Right kidney (tissue), 1 donor: ENCODE measurements at regions not wholly inside any gene's neighbourhood (a gene's known extent, or its start where the extent isn't known, plus 50 kb on each side); places are given as distances from the start of the nearest gene placed in this dataset.
"Not testable (repeated sequence)": the region's sequence is repeated elsewhere in the genome, so short reads cannot be mapped to it uniquely, and the experiment has no call there.

ENCODE experiments used
- DNase-seq: peaks from one replicate; pipeline ENCODE4 v3.0.0-alpha.2; 2016

GRCh38 chr3:112736805-112737566 is 96.0 kb upstream of the CCDC80 start:
- no peak for DNase-seq

- DNase-seq, result no peak
Measured at GRCh38 chr3:112736386-112736785, 95.4 kb upstream of the CCDC80 start.

DNA sequence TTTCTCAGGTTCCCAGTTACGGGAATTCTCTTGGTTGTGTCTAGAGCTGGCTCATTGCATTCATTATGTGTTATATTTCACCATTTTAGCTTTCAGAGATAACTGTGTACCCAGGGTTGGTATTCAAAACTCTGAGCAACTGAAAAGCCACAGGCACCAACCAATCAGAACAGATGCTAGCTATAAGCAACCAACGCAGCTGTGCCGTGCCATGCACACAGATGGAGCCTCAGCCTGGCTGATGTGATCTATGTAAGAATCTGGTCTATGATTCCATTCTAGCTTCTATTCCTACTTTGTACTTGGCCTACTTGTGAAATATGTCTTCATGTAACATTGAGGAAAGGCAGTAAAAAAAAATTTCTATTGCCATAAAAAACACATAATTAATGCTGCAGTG is 95.0 kb upstream of the CCDC80 start:
- no peak for DNase-seq

DNA sequence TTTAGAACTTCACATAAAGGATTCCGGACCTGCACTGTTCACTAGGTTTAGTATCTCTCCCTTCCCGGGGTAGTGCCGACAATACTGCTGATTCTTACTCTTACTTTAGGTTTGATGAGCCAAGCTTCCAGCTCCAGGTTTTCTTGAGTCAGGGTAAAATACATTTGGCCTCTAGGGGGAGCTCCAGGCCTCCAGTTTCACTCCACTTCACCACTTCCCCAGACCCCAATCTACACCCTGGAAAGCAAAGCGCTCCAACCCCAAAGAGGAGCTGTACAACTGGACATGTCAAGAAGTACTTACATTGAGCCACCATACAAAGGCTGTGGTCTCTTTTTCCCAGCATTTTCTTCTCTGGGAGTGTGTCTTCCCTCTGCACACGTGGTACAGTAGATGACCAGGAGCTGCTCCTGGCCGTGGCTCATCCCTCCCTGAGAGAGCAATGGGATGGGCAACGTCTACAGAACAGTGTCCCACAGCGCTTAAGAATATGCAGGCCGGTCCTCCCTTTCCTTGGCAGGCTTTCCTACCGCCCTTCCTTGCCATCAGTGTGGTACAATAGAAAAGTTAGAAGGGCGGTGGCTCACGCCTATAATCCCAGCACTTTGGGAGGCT is 93.9 kb upstream of the CCDC80 start:
- peak; percentile 28 for DNase-seq

GRCh38 chr3:112734171-112734570 is 93.2 kb upstream of the CCDC80 start:
- DNase-seq, result no peak

- no peak for DNase-seq
Measured at GRCh38 chr3:112730210-112730609, 89.3 kb upstream of the CCDC80 start.

GRCh38 chr3:112721231-112721630 is 80.3 kb upstream of the CCDC80 start:
- no peak for DNase-seq

GRCh38 chr3:112718967-112719366 is 78.0 kb upstream of the CCDC80 start:
- no peak for DNase-seq

GRCh38 chr3:112718516-112718915 is 77.6 kb upstream of the CCDC80 start:
- no peak for DNase-seq

DNA sequence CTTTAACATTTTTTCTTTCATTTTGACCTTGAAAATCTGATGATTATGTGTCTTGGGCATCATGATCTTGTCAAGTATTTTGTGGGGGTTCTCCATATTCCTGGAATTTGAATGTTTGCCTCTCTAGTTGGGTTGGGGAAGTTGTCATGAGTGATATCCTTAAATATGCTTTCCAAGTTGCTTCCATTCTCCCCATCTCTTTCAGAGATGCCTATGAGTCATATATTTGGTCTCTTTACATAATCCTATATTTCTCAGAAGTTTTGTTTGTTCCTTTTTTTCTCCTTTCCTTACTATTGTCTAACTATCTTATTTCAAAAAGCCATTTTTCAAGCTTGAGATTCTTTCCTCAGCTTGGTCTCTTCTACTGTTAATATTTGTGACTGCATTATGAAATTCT is 69.0 kb upstream of the CCDC80 start:
- DNase-seq, result no peak

DNA sequence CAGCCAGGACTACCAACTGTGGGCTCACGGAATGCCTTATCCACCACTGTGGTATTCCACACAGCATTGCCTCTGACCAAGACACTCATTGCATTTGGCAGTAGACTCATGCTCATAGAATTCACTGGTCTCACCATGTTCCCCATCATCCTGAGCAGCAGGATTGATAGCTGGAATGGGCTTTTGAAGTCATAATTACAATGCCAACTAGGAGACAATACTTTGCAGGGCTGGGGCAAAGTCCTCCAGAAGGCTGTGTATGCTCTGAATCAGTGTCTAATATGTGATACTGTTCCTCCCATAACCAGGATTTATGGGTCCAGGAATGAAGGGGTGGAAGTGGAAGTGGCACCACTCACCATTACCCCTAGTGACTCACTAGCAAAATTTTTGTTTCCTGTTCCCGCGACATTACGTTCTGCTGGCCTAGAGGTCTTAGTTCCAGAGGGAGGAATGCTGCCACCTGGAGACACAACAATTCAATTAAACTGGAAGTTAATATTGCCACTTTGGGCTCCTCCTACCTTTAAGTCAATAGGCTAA is 58.6 kb upstream of the CCDC80 start:
- no peak for DNase-seq

DNA sequence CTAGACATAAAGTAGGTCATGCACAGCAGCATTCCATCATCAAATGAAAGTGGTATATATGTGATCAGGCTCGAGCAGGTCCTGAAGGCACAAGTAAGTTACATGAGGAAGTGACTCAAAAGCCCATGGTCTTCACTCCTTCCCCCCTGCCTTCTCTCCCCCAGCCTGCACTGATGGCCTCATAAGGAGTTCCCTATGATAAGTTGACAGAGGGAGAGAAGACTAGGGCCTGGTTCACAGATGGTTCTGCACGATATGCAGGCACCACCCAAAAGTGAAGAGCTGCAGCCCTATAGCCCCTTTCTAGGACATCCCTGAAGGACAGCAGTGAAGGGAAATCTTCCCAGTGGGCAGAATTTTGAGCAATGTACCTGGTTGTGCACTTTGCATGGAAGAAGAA is 57.5 kb upstream of the CCDC80 start:
- DNase-seq, result not testable (repeated sequence)

DNA sequence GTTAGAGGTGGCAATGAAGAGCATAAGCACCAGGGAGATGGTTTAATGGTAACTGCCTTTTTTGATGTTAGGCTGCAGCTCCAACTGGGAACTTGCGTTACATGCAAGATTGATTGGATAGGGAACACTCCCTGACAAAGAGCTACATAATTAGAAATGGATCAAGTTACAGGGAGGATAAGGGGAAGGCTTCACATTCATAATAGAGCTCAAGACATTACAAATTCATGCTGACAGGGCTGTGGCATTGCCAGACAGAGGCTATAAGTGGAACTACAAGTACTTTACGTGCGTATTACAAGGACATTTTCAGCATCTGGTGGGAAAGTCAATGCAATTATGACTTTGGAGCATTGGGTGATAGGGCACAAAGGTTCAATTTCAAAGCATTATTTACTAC is 55.3 kb upstream of the CCDC80 start:
- not testable (repeated sequence) for DNase-seq

DNA sequence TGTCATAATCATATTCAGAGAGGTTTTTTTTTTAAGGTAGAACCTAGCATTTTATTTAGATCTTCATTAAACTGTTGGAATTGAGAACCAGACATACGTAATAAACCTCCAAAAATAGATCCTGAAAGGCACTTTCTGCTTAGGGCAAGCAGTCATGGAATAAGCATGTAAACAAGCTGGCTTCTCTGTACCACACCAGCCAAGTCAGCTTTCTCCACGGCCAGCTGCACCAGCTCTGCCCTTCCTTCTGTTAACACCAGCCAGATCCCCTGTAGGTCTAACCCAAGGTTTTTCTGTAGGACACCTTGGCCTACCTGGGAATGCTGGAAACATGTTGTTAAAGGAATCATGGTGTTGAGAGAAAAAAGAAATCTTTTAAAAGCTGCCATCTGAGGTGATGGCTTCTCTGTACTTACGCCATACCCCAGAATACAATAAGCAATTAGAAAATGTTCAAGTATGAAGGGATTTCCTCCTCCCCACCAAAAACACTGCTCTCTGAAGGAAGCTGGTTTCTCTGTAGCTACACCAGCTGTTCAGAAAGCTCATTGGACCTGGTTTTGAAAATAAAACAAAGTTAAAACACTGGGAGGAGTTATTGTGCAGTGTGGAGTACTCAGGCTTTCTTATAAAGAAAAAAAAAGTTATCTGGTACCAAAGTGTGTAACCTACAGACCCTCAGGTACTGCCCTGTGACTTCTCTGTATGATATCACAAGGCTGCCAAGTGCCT is 54.6 kb upstream of the CCDC80 start:
- not testable (repeated sequence) for DNase-seq

GRCh38 chr3:112694906-112695305 is 54.0 kb upstream of the CCDC80 start:
- DNase-seq, result not testable (repeated sequence)

- no peak for DNase-seq
Measured at GRCh38 chr3:112693186-112693585, 52.2 kb upstream of the CCDC80 start.
